KBM-7 (cell line): ENCODE measurements at regions not wholly inside any gene's neighbourhood (a gene's known extent, or its start where the extent isn't known, plus 50 kb on each side); places are given as distances from the start of the nearest gene placed in this dataset.

ENCODE experiments used
- DNase-seq: peaks from one replicate; pipeline ENCODE4 v3.0.0-alpha.2; 2015
- in situ Hi-C: fragments of 300-500 bp; cut with MboI; formaldehyde crosslinking; loops from 2 replicates; pipeline ENCODE4 v1.14.3; 2020; ENCODE audit warnings: low sequenced_read_pairs, low pct_unique_long_range_greater_than_20kb, mixed read lengths

- no peak for DNase-seq
These were observed 1562.4 kb downstream of the AACS start for GRCh38 chr12:126627596-126627995.

GRCh38 chr12:126636821-126637220 is 1571.6 kb downstream of the AACS start:
- DNase-seq, result no peak
- in situ Hi-C loops, result no loop called here

More at GRCh38 chr12:126627596-126627995, 1562.4 kb downstream of the AACS start:
- in situ Hi-C loops, result no loop called here

GRCh38 chr12:126644236-126645020 is 1579.2 kb downstream of the AACS start:
- no peak for DNase-seq
- in situ Hi-C loops, result no loop called here

GRCh38 chr12:126648074-126648473 is 1582.8 kb downstream of the AACS start:
- DNase-seq, result no peak
- in situ Hi-C loops, result no loop called here

- no peak for DNase-seq
- in situ Hi-C loops, result no loop called here
These were observed 1585.9 kb downstream of the AACS start for GRCh38 chr12:126651133-126651532.

GRCh38 chr12:126663304-126664094 is 1598.3 kb downstream of the AACS start:
- DNase-seq, result peak; percentile 27
- in situ Hi-C loops, result no loop called here

- no peak for DNase-seq
- in situ Hi-C loops, result no loop called here
These were observed 1599.6 kb upstream of the TMEM132C start for GRCh38 chr12:126667339-126667738.

- no peak for DNase-seq
- in situ Hi-C loops, result no loop called here
These were observed 1598.4 kb upstream of the TMEM132C start for GRCh38 chr12:126668538-126668937.

- no peak for DNase-seq
- in situ Hi-C loops, result no loop called here
These were observed 1598.0 kb upstream of the TMEM132C start for GRCh38 chr12:126668961-126669360.

GRCh38 chr12:126676434-126676833 is 1590.5 kb upstream of the TMEM132C start:
- DNase-seq, result no peak
- in situ Hi-C loops, result no loop called here

- no peak for DNase-seq
- in situ Hi-C loops, result no loop called here
These were observed 1585.3 kb upstream of the TMEM132C start for GRCh38 chr12:126681676-126682075.

GRCh38 chr12:126684703-126685102 is 1582.3 kb upstream of the TMEM132C start:
- in situ Hi-C loops, result no loop called here
- DNase-seq, result no peak

GRCh38 chr12:126685636-126686035 is 1581.3 kb upstream of the TMEM132C start:
- DNase-seq, result no peak
- in situ Hi-C loops, result no loop called here

- DNase-seq, result no peak
- in situ Hi-C loops, result no loop called here
These were observed 1578.4 kb upstream of the TMEM132C start for GRCh38 chr12:126688556-126688955.

GRCh38 chr12:126700096-126700495 is 1566.9 kb upstream of the TMEM132C start:
- DNase-seq, result no peak
- in situ Hi-C loops, result no loop called here

- no peak for DNase-seq
- in situ Hi-C loops, result no loop called here
These were observed 1562.4 kb upstream of the TMEM132C start for GRCh38 chr12:126704609-126705008.

GRCh38 chr12:126706300-126706699 is 1560.7 kb upstream of the TMEM132C start:
- no peak for DNase-seq
- in situ Hi-C loops, result no loop called here

GRCh38 chr12:126708492-126708896 is 1558.5 kb upstream of the TMEM132C start:
- in situ Hi-C loops, result no loop called here

GRCh38 chr12:126718365-126718764 is 1548.6 kb upstream of the TMEM132C start:
- in situ Hi-C loops, result no loop called here
- DNase-seq, result no peak

More at GRCh38 chr12:126708492-126708896, 1558.5 kb upstream of the TMEM132C start:
- DNase-seq, result no peak

GRCh38 chr12:126719912-126720705 is 1546.9 kb upstream of the TMEM132C start:
- in situ Hi-C loops, result no loop called here
- DNase-seq, result no peak
